Ureter (tissue), 1 donor: ENCODE measurements at regions not wholly inside any gene's neighbourhood (a gene's known extent, or its start where the extent isn't known, plus 50 kb on each side); places are given as distances from the start of the nearest gene placed in this dataset.

Source experiments
- DNase-seq: peaks from one replicate; pipeline ENCODE4 v3.0.0-alpha.2; 2020; ENCODE audit warnings: low spot score
- donor health status: DM: yes; HTN: yes; CAD: no.

DNA sequence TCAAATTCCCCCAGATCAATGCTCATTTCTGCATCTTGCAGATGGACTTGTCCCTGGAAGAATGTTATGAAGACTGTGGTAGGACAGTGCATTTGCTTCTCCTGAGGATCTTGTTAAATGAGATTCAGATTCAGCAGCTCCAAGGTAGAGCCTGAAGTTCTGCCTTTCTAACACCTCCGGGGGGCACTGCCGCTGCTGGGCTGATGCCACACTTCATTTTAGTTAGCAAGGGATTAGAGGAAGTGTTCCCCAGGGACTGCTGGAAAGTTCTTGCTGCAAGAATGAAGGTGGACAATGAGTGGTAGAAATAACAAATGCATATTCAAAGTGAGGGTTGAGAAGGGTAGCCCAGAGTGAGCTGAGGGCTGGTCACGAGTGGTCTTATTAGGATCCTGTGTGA lies 434.3 kb upstream of the AKR1E2 start:
- no peak for DNase-seq

DNA sequence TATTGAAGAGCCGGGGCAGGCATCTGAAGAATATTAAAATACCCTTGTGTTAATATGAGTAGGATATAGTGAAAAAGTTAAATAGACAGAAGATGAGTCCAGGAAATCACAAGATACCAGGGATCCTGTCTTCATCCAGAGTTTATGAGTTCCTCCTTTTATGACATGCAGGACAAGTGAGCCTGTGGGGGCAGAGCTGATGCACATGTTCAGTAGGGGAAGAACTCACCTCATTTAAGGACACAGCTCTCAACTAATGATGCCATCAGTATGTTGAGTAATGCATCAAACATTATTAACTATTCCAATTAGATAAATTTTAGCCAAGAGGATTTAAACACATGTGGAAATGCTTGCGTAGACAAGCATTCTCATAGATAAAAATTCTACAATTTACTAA lies 435.8 kb upstream of the AKR1E2 start:
- no peak for DNase-seq

DNA sequence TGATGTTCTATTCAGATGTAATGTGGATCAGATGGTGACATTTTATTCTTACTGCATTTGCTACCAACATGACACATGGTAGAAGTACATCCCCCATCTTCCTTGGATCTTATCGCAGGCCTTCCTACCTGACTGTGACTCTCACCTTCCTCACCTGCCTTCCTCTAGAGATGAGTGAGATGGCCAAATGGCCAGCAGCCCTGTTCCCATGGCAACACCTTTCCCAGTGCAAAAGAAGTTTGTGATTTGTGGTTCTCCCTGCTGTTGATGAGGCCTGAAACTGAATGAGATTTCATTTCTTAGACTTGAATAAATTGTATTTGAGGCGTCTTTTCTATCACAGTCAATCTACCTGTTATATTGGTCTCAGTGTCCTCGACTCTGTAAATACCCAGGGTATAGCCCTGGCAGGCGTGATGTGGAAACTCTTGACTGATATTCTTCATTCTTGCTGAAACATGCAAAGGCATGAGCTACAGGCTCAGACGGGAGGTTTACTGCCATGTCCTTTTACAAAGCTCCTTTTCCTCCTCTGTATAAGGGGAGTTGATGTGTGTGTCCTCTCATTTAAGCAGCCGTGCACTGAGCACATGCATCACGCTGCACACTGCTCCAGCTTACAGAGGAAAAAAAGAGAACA lies 440.7 kb upstream of the AKR1E2 start:
- DNase-seq: no peak

DNA sequence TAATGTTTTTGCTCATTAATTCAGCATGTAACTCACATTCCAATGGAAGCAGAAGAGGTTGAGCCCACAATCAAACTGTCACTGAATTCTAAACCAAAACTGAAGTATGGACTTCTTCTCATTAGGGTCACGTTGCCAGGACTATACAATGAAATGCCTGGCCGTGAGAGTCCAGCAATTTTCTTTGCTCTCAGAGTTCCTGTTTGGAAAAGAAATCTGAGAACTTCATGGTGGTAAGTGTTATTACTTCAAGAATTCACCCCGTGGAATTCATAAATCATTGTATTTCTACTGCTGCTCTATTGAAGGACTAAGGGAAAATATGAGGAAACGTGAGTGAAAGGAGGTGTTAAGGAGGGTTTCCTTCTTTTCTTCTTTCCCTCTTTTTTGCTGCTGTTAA lies 441.8 kb upstream of the AKR1E2 start:
- no peak for DNase-seq

DNA sequence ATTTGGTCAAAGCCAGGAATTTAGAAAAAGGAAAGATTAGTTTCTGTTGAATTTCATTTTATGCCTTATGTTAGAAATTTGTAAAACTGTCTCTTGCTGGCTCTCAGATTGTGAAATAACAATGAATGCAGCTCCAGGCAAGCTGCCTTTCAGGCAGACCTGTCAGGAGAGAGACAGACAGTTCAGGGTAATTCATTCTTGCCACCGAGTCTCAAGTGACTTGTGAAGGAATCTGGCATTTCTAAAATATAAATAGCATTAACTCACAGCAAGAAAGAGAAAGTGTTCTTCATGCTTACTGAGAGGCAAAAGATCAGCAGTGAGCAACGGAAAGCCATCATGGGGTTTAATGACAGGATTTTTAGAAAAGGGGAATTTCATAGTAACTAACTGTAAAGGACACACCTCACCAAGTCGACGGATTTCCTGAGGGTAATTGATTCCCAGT lies 442.3 kb upstream of the AKR1E2 start:
- no peak for DNase-seq

DNA sequence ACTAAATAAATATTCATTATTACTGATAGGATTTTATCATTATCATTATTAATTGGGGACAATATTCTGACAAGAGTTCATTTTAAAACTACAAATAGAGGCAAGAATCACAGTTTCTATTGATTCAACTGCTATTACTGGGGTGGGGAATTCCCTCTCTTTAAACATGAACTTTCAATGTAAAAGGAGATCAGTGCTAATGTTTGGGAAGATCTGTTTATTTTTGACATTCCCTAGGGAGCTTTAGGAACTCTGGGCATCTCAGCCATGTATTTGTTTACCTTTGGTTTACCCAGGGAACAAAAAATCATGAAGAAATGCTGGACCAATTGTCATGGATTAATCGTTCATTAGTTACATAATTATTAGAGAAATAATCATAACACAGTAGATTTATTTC lies 443.2 kb upstream of the AKR1E2 start:
- no peak for DNase-seq

DNA sequence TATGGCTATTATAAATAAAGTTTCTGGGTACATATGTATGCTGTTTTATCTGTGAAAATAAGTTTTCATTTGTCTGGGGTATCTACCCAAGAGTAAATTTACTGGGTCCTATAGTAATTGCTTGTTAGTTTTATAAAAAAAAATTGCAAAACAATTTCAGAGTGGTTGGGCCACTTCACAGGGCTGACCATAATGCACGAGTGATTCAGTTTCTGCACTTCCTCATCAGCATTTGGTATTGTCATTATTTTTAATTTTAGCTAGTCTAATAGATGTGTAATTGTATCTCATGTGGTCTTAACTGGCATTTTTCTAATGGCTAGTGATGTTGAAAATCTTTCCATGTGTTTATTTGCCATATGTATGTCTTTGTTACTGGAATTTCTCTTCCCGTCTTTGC lies 452.4 kb upstream of the AKR1E2 start:
- DNase-seq: no peak

DNA sequence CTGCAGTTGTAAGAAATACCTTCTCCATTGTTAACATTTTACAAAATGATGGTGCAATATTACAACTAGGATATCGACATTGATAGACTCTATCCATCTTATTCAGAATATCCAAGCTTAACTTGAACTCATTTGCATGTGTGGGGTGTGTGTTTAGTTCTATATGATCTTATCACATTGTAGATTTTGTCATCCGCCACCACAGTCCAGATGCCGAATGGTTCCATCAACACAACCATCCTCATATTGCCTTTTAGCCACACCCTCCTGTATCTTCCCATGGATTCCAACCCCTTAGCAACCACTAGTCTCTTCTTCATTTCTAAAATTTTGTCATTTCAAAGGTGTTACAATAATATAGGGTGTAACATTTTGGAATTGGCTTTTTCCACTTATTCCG lies 452.9 kb upstream of the AKR1E2 start:
- no peak for DNase-seq

DNA sequence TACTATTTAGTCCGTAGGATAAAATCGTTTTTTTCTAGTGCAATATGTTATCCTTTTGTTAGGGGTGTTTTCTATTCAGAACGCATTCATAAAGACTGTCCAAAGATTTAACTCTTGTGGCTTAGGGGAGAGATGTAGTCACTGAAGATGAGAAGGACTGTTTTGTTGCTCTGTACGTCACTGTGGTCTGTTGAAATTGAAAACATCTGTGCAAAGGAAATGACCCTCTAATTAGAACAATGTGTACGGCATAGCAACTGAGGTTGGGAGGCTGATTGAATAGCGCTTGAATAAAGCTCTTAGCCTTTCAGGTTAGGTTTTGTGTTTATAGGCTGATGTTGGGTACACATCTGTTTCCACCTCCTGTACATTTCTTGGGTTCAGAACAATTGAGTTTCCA lies 453.4 kb upstream of the AKR1E2 start:
- no peak for DNase-seq

DNA sequence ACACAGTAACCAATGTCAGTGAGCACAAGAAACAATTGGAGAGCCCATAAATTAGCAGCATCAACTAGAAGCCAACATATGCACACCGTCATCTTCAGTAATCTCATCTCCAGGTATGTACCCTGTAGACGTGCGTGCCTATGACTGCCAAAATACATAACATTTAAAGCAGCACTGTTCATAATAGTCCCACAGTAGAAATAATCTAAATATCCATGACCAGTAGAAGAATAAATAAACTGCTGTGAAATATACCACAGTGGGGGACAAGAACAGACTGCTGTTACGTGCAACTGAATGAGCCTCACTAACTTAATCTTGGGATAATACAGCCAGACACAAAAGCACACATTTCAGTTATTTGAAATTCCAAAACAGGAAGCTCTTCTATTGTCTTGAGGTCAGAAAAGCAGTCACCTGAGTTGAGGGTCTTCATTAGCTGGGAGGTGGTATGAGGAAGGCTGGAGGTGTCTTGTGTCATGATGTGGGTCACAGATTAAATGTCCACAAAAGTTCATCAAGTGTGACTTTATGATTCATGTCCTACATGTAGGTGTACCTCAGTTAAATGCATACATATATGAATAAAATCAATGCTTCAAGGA lies 454.2 kb upstream of the AKR1E2 start:
- DNase-seq: no peak

DNA sequence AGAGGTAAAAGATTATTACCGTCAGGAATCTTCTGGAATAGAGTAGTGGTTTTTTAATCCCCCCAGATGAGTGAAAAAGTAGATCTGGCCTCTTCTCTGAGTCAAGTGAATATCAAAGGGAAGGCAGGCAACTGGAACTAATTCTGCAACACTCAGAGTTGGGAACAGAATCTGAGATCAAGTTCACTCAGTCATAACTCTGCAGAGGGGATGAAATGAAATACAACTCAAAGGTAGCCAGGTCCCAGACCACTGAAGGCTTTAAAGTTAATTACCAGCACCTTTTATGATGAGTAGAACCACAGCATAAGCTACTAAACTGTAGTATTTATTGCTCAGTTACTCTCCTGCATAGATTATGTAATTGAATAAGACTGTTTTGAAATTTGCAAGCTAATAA lies 455.6 kb upstream of the AKR1E2 start:
- no peak for DNase-seq

DNA sequence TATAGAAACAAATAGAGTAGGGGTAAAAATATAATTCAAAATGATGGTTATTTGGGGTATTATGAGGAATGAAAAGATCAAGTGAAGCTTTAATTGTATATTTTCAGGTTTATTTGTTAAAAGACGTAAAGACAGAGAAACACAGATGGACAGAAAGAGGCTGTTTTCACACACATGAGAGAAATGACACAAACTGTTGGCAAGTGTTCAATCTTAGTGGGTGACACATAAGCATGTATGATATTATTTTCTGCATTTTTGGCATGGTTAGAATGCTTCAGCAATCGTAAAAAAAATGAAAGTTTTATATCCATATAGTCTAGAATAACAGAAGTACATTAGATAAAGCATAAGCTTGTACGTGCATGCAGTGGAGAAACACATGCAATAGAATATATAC lies 464.4 kb upstream of the AKR1E2 start:
- no peak for DNase-seq

DNA sequence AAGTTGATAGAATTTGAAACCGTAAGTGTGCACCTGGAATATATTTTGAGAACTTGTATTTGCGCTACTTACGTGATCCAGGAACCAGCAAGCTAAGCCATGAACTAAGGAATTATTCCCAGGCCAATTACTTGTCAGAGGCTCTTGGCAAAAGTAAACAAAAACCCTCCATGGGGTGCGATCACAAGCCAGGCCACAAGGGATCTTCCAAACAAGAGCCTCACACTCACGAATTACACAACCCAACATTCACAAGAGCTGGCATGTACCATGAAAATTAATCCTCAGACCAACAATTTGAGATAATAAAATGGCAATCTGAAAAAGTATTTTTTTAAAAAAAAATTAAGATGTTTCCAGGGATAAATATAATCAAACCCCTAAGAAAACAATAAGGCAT lies 467.0 kb upstream of the AKR1E2 start:
- DNase-seq: no peak

DNA sequence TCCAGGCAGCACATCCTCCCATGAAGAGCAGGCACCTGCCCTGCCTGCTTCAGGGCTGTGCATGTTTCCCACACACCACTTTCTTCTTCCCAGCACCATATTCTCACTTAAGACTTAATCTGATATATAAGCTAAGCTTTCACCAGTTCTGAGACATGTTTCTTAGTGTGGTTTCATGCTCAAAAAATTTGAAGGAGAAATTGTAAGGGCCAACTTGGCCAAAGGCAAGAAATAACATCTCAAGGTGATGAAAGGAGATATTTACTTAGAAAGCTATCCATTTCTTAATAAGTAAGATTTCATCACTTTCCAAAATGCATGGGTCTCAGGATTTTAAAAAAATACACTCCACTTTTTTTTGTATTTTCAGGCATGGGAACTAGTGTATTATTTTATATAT lies 468.1 kb upstream of the AKR1E2 start:
- DNase-seq: no peak

DNA sequence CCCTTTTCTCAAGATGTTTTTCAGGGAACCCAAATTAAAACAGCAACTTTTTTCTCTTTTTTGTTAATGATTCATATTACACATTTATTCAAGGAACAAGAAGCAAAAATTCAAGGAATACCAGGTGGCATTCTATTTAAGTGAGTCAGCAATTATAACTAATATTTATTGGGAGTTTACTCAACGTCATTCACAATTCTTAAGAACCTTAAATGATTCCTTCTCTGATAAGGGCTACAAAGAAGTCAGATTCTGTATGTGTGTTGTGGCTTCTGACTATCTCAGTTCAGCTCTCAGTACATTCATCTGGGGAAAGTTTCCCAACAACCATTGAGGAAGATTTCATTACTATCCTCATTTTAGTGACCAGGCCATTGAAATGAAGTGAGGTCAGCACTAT lies 470.7 kb upstream of the AKR1E2 start:
- no peak for DNase-seq

DNA sequence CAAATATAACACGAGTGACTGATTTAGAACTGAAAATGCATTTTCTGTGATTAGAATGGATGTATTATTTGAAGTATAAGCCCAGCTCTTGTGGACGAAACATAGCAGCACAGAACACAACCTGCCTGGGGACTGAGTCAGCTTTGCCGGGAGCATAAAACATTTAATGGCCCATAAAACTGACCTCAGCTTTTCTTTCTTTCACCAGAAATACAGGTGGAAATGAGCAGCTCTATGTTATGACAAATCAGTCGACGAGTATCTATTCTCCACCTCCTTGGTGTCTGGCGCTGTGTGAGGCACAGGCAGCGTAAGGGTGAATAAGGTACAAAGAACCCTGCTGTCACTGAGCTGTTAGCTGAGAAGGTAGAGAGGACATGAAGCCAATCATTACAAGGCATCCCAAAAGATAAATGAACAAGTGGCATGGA lies 471.6 kb upstream of the AKR1E2 start:
- DNase-seq: no peak

DNA sequence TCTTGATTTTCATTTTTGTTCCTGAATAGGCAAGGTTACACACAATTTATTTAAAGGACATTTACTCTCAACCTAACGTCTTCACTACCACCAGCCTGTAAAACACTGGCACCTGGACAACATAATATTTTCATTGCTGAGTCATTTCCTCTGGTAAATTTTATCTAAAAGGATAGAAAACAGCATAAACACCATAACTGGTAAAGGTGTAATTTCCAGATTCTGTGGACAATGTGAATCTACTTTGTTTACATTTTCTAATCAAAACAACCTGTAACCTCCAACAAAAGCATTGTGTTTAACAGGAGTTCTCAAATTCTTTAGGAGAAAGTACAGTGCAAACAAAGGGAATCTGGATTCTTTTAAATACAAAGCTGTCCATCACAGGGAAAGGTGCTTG lies 472.0 kb upstream of the AKR1E2 start:
- DNase-seq: no peak

DNA sequence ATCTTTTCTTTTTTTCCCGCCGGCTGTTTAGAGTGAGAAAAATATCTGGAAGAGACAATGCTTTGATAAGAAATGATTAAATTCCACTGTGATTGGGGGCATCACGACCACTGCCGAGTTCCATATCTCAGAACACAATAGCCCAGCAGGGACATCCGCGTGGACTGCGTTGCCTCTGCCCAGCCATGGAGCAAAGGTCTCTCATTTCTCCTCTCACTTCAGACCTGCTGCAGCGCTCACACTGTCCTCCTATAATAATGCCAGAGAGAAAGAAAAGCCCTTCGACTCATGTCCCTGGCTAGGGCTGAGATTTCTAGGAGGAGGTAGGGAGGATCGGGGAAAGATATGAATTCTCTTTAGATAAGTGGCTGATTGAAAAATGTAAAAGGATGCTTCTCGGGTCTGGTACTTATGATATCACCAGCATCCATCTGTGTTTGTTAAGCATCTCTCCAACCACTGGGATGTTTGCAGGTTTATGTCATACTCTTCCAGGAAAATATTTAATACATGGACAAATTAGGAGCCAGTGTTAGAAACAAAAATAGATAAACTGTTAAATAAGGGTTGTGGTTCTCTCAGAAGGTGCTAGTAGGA lies 472.9 kb upstream of the AKR1E2 start:
- DNase-seq: no peak

DNA sequence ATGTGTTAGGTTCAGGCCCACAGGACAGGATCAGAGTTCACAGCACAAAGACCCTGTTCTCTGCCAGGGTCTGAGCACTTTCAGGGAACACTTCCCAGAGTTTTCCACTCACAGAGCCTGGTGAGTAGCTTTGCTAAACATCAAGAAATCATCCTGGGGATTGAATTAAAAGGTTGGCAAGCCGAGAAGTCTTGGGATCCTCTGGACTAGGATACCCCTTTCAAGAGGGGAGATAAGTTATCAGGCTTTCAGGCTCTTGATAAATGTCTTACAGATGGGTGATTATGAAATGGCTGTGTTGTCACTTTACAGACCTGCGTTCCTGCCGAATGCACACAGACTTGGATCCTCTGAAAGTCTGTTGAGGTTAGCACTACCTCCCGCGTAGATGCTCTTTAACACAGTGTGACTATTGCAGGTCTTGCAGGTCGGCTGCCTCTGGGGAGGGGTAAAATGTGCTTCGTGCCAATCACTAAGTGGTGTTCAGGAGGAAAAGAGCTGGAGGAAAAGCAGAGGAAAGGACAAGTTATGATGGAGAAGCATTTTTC lies 473.5 kb upstream of the AKR1E2 start:
- DNase-seq: no peak

DNA sequence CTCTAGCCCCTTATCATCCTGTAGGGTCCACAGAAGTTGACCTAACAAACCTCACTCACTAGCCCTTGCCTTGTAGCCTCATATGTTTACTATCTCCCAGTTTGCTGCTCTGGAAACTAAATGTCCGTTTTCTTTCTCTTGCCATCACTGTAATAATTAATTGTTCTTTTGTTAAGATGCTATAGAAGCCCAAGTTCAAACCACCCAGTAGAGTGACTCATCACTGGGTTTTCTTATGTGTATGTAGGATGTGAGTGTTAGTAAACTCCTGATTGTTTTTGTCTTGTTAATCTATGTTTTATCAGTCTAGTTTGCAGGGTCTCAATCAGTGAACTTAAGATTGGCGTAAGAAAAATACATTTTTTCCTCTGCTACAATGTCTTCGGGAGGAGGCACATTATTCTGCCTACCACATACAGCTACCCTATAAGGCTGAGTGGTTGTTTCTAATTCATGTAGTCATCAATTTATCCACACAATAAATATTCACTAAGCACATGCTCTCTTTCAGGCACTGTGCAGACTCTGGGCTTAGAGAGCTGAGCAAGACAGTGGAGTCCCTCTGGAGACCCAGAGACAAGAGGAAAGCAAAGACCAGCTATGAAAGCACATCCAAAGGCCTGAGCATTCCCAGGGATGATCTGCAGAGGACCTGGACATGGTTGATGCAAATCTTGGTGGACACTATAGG lies 474.1 kb upstream of the AKR1E2 start:
- DNase-seq: no peak

DNA sequence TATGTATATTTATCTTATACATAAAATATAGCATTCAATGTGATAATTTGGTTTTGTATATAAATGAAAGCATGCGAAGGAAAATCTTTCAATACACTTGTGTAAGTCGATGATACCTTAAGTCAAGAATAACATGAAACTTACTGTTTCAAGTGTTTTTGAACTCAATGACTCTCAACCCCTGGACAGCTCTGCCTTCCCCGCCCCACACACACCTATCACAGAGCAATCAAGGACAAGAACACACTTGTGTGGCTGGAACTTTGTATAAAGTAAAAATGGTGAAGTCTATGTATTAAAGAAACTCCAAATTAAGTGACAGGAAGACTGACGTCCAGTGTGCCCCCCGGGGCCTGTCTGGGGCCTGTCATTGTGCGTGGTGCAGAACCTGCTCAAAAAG lies 478.6 kb upstream of the AKR1E2 start:
- no peak for DNase-seq

DNA sequence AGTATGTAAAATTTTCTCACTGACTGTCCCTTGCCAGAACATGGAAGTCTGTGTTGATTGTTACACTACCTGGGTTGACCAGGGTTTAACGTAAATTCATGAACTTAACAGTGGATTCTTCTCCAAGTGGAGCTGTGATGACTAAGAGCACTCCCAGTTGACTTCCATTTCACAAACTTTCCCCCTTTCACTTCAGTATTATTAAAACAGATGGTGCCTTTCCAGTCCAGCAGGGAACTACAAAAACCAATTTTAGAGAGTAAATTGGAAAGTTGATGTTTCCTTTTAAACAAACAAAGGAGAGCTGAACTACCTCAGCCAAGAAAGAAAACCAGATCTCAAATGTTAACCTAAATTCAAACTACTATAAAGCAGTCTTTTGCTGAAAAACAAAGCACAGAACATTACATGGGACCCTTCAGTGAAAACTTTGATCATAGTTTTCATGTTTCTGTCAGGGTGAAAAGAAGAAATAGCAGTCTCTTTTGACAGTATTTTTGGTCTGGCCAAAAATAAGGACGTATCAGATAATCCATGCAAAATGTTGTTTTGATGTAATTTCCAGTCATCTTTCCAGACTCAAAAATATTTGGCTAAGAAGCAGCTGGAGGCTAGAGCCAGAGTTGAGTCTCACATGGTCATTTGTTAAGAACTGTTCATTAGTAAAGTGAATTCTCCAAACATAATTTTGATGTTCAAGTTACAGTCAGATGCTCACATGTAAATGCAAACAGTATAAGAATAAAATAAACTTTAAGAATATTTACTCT lies 479.9 kb upstream of the AKR1E2 start:
- DNase-seq: no peak
